ENCODE measurements at regions not wholly inside any gene's neighbourhood (a gene's known extent, or its start where the extent isn't known, plus 50 kb on each side); places are given as distances from the start of the nearest gene placed in this dataset.

GRCh38 chr19:31910224-31910623, 435.2 kb upstream of the ZNF507 start:
- TF ChIP-seq, protein P1, sequence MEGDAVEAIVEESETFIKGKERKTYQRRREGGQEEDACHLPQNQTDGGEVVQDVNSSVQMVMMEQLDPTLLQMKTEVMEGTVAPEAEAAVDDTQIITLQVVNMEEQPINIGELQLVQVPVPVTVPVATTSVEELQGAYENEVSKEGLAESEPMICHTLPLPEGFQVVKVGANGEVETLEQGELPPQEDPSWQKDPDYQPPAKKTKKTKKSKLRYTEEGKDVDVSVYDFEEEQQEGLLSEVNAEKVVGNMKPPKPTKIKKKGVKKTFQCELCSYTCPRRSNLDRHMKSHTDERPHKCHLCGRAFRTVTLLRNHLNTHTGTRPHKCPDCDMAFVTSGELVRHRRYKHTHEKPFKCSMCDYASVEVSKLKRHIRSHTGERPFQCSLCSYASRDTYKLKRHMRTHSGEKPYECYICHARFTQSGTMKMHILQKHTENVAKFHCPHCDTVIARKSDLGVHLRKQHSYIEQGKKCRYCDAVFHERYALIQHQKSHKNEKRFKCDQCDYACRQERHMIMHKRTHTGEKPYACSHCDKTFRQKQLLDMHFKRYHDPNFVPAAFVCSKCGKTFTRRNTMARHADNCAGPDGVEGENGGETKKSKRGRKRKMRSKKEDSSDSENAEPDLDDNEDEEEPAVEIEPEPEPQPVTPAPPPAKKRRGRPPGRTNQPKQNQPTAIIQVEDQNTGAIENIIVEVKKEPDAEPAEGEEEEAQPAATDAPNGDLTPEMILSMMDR (IDR thresholded peaks at IDR 0.05; ENCODE audit: insufficient read depth, low read depth, low read length): no peak
- TF ChIP-seq EZH2 (IDR thresholded peaks at IDR 0.05; ENCODE audit: insufficient read depth, low read length): no peak

Data from astrocyte (in vitro differentiated cells and primary cell).